Activated naive CD4-positive, alpha-beta T cell treated with anti-CD3 and anti-CD28 coated beads, Interleukin-2, amount 50 U/mL, for 16 hours (primary cell): ENCODE measurements at regions not wholly inside any gene's neighbourhood (a gene's known extent, or its start where the extent isn't known, plus 50 kb on each side); places are given as distances from the start of the nearest gene placed in this dataset.

Experiments used
- DNase-seq: peaks from one replicate; pipeline ENCODE4 v3.0.0-alpha.2; 2020

DNA sequence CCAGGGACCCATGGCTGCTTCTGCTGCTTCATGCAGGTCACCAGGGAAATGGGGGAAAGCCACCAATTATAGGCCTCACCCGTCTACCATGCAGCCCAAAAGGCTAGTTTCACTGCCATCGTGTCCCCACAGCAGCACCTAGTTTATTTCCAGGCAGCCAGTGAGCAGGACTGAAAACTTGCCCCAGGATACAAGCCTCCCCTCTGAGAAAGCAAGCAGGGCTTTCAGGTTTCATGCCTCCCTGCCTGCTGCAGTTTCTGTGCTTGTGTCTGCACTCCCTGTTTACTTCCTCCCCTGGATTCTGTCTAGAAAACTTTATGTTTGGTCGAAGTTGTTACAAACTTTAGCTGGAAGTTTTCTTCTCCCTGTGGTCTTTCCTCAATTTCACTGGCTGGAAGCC, 319.1 kb downstream of the ANXA1 start:
- no peak for DNase-seq

DNA sequence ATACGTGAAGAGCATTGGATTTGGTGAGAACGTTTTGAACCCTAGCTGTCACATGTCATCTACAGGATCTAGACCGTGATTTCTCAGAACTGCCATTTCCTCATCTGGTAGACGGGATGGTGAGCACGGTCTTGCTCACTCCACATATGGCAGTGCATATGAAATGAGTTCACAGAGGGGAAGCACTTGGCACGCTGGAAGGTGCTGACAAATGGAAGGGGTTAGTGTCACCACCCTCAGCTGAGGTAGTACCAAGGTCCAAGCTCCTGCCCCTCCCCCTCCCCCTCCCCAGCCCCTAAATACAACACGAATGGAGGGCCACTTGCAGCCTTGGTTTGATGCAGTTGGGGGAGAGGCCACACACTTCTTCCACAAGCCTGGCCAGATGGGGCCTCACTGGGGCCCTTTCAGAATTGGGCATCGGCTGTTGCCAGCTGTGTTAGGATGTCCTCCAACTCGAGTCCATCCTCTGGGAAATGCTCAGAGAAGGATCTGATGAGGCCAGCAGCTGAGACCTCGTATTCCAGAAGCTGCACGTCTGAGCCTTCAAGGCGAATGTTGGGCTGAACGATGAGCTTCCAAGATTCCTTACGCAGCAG, 322.4 kb downstream of the ANXA1 start:
- DNase-seq, result no peak

DNA sequence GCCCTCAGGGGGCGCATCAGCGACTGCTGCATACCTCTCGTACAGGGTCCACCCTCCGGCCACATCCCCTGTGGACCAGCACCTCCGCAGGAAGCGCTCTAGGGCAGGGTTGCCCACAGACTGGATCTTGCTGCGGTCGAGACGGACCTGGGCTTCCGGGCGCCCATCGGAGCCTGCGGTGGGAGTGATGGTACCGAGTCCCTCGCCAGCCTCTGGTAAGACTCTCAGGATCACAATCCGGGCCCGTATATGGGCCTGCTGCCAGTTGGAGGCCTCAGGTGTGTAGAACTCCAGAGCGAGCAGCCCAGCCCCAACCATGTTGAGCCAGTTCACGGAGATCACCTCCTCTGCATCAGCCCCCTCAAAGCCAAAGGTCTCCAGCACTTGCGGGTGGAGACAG, 323.0 kb downstream of the ANXA1 start:
- no peak for DNase-seq

DNA sequence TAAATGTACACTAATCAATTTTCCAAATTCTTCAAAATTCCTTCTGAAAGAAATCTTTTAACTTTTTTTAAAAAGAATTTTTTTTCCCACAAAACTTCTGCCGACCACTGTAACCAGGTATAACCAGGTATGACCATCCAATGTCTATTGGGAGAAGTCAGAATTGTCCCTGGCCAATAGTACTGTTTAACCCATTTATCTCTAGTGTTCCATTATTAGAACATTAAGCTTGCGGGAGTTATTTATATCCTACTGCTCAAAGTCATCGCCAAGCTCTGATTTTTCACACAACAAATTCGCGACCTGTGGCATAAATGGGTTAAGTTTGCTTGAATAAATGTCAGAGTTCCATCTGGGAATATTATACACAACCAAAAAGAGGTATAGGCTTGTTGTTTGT, 343.2 kb downstream of the ANXA1 start:
- DNase-seq, result no peak

DNA sequence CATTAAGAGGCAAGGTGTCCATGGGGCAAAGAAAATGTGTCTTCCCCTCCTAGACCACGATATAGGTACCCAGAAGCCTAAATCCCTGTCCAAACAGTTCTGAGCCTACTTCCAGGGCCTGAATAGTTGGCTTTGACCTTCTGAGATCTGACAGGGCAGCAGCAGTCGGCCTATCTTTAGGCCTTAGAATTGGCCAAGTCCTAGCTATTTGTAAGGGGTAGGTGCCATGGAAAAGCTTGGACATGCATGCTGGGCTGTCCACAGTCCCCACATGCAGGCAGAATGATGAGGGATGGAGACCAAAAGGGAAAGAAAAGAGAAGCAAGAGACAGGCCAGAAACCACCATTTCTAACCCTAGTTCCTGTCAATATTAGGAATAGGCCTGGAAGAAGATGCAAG, 346.1 kb downstream of the ANXA1 start:
- DNase-seq, result no peak

DNA sequence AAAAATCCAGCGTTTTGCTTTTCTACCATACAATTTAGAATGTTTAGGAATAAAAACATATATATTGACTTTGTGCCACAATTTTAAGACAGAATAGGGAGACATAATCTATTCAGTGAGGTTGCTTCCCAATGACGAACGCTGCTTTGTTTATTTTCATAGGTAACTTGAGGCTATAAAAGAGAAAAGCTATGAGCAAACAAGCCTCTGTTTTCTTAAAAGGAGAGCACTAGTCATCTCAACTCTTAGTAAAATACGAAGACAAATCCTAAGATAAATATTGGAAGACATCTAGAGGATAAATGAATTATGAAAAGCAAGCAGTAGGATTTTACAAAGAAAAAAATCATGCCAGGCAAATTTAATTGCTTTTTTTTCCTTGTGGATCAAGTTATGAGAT, 363.6 kb downstream of the ANXA1 start:
- DNase-seq, result no peak

DNA sequence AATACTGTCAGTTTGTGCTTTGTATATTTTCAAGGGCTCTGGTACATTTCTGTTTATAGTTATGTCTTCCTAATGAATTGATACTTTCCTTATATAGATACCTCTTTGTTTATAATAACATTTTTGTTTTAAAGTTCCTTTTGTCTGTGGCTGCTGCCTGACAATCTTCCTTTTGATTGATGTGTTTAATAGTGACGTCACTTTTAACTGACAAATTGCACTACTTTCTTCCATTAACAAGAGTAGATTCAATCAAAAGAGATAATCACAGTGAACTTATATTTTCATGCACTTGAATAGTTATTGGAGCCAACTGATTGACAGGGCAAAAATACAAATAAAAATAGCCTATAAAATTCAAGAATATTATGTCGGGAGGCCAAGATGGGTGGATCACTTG, 371.7 kb downstream of the ANXA1 start:
- no peak for DNase-seq

DNA sequence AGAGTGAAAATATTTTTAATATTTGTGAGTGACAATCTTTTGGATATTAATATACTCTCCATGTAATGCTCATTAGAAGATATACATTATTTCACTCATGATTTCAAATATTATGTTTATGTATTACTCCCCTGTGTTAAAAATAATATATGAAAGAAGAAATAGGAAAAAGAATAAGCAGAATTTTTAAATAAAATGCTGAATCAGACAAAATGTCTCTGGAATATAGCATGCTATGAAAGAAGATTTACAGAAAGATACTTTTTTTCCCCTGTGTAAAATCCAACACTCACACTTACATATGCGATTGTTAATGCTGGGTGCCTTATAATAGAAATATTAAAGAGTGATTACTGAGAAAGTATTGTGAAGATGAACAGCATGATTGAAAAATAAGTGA, 373.7 kb downstream of the ANXA1 start:
- DNase-seq, result no peak

DNA sequence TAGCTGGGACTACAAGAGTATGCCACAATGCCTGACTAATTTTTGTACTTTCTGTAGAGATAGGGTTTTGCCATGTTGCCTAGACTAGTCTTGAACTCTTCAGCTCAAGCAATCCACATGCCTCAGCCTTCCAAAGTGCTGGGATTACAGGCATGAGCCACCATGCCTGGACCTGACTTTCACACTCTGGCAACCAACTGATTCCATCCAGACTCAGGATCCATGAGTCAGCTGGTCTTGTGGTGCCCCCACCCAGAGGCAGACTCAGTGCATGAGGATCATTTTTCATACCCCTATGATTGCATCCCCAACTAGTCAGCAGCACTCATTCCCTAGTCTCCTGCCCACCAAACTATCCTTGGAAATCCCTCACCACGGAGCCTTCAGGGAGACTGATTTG, 375.9 kb downstream of the ANXA1 start:
- DNase-seq, result no peak

DNA sequence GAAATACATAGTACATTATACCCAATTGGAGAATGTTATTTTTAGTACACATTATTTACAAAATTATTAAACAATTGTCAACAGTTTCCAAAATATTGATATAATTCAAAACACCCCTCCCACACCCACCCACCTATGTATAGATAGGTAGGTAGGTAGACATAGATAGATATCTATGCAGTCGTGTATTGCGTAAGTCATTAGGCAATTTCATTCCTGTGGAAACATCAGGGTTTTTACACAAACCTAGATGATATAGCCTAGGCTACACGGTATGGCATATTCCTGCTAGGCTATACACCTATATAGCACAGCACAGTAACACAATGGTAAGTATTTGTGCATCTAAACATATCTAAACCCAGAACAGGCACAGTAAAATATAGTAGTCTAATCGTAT, 377.3 kb downstream of the ANXA1 start:
- DNase-seq, result no peak

DNA sequence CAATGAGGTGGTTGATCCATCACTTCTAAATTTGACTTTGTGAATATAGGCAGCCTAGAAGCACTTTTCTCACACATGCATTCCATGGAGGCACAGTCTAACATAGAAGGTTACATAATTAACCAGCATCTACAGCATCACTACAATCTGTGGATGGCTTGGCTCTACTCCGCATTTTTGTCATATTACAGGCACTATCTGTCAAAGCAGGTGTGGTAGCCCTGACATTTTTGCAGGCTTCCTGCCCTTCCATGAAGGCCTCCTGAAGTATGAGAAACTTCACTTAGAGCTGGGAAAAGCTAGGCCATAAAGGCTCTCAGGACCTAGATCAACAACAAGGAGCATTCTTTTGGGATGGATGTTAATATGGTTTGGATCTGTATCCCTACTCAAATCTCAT, 378.0 kb downstream of the ANXA1 start:
- no peak for DNase-seq

DNA sequence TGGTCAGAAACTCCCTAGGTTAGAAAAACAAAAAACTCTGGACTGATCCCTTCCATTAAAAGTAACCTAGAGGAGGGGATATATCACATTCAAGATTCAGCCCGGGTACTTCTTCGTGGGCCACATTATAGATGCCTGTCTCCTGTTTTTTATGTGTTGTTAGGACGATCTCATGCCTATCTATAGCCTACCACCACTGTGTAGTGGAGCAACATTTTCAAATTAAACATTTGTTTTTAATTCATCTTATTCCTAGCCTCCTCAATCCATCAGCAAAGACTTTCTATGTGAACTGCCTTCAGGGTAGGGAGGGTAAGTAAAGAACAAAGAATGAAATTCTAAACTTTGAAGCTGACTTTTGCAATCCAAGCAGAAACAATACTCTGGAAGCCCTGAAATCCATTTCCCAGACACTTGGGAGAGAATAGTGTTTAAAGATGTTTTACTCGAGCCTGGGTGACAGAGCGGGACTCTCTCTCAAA, 379.4 kb downstream of the ANXA1 start:
- DNase-seq, result no peak

DNA sequence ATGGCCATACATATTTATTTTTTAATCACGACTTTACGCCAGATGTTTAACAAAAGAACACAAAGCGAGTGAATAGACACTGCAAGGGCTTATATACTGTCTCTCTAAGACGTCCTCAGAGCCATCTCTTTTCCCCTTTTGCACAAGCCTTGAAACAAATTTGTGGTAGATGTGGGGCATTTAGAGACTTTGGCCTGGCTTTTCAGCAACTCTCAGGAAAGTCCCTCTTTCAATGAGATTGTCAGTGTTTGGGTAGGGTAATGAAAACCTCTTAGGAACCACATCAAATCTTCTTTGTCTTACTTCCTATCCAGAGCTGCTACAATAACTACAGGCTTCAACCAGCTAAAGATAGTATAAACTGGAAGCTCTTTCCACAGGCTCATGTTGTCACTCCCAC, 380.0 kb downstream of the ANXA1 start:
- no peak for DNase-seq

DNA sequence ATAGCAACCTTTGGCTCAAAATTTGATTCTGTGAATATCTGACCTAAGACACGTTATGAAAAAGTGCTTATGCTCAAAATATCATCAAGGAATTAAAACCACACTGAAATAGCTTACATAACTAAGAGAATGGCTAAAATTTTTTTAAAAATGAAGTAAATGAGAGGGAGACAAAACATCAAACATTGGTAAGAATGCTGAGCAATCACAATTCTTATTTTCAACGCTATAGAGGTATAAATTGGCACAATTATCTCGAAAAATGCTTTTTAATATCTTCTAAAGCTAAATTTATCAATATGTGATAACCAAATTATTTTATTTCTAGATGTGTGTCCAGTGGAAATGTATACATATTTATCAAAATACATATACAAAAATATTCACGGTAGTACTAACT, 381.3 kb downstream of the ANXA1 start:
- DNase-seq, result no peak

DNA sequence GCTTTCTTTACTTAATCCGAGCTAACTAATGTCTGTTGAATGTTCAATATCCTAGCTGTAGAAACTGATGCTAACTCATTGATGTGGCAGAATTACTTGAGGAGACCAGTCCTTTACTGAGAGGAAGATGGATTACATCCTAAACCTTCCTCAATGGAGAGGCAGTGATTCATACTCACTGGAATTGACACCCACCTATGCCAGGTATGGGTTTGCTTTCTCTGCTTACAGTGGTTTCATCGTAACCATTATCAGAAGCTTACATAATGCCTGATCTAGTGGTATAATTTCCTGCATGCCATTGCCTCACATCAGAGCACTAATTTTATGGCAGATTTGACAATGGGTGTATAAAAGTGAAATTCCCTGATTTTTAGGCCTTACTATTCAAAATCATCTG, 384.7 kb downstream of the ANXA1 start:
- no peak for DNase-seq

DNA sequence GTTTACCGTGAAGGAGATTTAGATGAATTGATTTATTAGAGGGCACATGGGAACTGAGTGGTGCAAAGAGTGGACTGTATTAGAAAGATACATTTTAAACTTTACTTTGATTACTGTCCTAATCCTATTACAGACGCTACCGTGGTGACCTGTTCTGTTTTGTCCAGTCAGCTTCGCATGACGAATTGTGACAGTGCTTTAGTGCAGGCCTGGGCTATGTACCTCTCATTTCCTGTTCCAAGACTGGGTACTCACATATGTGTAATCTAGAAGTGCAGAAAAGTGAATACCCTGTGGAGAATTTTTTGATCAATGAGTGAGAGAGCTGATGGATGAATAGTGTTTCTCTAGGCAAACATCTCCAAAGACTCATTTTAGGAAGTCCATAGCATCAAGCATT, 385.9 kb downstream of the ANXA1 start:
- no peak for DNase-seq

DNA sequence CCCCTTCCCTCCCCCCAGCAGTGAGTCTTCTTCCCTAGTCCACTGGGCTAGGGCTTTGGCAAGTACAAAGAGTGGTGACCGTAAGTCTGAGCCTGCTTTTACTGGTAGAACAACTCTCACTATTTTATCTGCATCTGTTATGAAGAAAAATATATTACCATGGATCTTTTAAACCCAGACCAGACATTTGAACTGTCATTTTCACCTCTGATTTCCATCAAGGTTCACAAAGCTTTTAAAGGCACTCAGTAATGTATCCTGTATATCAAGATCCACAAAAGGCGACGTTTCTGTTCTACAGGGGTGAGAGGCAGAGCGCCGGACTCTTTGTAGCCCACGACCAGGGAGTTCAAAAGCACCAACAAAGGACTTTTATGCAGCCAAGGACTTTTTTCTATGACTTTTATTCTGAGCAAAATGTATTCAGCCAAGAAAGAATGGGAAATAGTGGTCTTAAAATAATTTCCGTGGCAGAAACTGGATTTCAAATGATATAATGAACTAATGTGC, 388.3 kb downstream of the ANXA1 start:
- no peak for DNase-seq

DNA sequence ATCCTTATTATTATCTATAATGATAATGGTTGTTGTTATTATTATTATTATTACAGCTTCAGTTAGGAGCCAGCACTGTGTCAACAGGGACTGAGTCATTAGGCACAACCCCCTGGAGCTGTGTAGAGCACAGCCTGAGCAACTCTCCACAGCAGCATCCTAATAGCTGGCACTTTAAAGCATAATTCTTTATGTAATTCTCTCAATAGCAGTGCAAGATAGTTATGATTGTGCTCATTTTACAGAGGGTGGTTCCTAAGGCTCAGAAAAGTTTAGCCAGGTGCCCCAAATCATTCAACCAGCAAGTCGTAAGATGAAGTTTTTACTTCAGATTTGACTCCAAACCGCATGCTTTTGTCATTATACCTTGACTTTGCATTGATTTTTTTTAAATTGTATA, 390.3 kb downstream of the ANXA1 start:
- no peak for DNase-seq

DNA sequence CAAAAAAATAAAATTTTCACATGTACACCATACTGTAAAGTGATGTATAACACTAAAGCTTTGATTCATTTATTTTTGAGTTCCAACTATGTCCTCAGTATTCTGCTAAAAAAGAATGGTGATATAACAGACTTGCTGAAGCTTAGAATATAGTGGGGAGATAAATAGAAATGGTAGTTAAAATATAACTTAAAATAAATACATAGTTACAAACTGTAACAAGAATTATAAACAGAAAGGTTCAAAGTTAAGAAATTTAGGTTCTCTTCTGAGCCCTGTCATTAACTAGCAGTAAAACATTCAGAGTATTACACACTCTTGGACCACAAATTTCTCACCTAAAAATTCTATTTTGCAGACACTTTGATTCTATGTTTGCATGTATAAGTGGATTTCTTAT, 392.1 kb downstream of the ANXA1 start:
- no peak for DNase-seq

DNA sequence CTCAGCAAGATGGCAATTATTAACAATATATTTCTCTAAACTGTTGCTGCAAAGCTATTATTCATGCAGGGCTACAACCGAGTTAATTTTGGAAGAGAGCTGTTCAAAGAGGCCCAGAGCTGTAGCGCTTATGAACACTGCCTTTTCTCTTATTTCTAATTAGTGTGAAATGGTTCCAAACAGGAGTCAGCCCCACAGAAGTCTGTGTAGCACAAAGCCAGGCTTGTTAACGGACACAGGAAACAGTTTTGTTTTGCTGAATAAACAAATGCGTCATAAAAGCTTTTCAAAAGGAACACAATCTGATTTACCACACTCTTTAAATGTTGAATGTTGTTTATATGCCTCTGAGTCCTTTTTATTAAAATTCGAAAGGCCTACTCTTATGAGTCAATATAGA, 396.5 kb downstream of the ANXA1 start:
- DNase-seq, result no peak

DNA sequence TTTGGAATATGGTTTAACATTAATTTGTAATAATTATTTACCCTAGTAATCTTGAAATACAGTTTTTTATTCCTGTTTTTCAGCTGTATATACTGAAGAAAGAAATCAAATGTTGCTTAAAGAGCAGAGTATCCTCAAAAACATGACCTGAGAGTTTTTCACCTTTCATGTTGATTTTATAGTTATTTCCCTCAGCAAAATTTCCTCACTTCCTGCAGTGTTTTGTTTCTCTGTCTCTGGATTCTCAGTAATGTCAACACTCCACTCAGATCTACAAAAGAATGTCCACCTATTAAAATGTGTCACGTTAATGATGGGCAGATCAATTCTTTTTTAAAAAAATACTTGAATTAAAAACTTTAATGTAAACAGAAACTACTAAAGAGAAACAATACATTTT, 398.3 kb downstream of the ANXA1 start:
- DNase-seq, result no peak

DNA sequence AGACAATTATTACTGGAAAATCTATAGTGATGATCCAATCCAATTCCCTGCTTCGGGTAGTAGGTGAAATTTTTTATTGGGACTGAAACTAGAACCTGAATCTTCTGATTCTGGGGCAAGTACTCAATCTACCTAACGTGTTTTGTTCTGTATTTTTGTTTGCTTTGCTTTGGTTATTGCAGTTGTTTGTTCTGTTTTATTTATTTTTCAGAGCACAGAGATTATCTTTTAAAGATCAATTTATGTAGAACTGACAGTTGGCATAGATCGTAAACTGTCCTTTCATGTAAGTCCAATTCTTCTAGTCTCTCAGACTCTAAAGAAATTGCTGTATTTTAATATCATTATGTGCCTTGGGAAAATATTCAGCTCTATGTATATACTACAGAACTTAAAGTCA, 401.6 kb downstream of the ANXA1 start:
- DNase-seq, result no peak

DNA sequence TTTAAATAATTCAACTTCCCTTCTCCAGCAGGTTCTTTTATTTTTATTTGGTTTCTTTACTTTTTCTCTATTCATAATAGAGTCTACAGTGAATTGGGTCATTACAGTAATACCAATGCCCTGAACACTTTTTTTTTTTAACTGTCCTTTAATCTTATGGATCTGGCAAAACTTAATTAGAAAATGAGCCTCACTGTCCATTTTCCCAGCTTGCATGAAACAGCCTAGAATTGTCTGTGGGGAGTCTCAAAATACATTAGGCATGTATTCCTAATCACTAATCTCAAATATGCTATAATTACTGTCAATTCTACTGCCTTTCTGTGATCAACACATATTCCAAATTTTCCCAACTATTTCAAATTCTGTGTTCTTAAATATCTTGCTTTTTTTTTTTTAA, 406.8 kb downstream of the ANXA1 start:
- DNase-seq, result no peak

DNA sequence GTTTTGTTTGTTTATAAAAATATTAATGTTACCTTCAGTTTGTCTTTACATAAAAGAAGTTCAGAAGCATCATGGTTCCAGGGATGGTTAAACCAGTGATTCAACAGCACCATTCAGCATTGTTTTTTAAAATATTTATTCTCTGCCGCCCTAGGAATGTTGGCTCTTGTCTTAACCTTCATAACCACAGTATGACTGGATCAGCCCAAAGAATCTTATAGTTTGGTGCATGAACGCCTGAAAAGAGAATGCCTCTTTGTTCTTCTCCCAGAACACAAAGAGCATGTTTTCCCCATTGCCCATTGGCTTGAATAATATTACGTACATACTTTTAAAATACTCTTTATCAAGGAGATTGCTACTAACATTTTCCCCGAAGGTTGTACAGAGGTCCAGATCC, 413.4 kb downstream of the ANXA1 start:
- no peak for DNase-seq

DNA sequence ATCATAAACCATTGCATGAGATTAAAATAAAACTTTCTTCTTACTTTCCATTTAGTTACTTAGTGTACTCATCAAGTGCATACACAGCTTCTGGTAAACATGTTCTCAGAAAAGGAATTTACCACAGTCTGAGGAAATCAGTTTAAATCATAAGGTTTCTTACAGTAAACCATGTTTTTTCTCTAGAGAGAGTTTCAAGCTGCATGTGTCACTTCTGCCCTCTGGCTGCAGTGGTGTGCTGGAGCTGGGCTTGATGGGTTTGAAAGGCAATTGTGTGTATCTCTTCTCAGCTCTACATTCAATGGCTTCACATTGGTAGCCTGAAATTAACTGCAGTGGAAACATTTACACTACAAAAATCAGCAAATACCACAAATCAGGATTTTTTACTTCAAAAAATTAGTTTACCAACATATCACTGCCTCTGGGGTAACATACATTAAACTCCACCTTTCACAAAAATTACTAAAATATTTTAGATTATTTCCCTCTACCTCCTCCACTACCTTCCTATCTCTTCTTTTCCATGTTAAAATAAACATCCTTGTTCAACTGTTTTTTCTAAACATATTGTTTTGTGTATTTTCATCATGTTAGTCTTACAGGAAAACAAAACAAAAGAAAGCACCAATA, 414.3 kb downstream of the ANXA1 start:
- DNase-seq, result no peak
